GM23248 (cell line): ENCODE measurements at regions not wholly inside any gene's neighbourhood (a gene's known extent, or its start where the extent isn't known, plus 50 kb on each side); places are given as distances from the start of the nearest gene placed in this dataset.

Source experiments
- EZH2 ChIP-seq: fragments of 200-600 bp; sonication (generic); IDR thresholded peaks from 2 replicates; pipeline ENCODE4 v1.6.1; 2018; ENCODE audit warnings: antibody characterized with exemption, mild to moderate bottlenecking; ENCODE audit not compliant: insufficient read depth, poor library complexity, severe bottlenecking
- EZH2phosphoT487 ChIP-seq: fragments of 200-600 bp; sonication (generic); IDR thresholded peaks from 2 replicates; pipeline ENCODE4 v1.6.1; 2018; ENCODE audit warnings: antibody characterized with exemption, moderate library complexity, mild to moderate bottlenecking, low read depth; ENCODE audit not compliant: insufficient read depth

- TF ChIP-seq EZH2 (no peak), EZH2phosphoT487 (no peak)
Observed at GRCh38 chr13:31038834-31039552, 106.5 kb downstream of the TEX26 start.
